ENCODE measurements at regions not wholly inside any gene's neighbourhood (a gene's known extent, or its start where the extent isn't known, plus 50 kb on each side); places are given as distances from the start of the nearest gene placed in this dataset.

- no peak for TF ChIP-seq POLR2A (IDR thresholded peaks at IDR 0.05)
- no peak for TF ChIP-seq CTCF (IDR thresholded peaks at IDR 0.05)
Observed at GRCh38 chr19:27676334-27676733, 1536.6 kb downstream of the UQCRFS1 start.

GRCh38 chr19:27675771-27676170 is 1537.2 kb downstream of the UQCRFS1 start:
- H3K27me3 ChIP-seq, result no peaks in the 10 kb centered on the region
- 31 to 47% (median 42%) methylated on average over 2 to 3 of the region's 3 CpGs for WGBS, 4 donors
- TF ChIP-seq POLR2A (IDR thresholded peaks at IDR 0.05), result no peak
- TF ChIP-seq CTCF (IDR thresholded peaks at IDR 0.05), result no peak
- no peak for DNase-seq
- intact Hi-C loops (cut with DNase I), result no loop called here
- no peak overlapping the region for H3K4me3 ChIP-seq
- no peaks in the 10 kb centered on the region for H3K4me1 ChIP-seq (replicated peaks in 1 of 2)
- H3K9me3 ChIP-seq (replicated peaks in 1 of 3), result no peaks in the 10 kb centered on the region
- no peaks in the 10 kb centered on the region for H3K36me3 ChIP-seq (replicated peaks in 1 of 2)
- no peak overlapping the region for H3K27ac ChIP-seq

More at GRCh38 chr19:27676334-27676733, 1536.6 kb downstream of the UQCRFS1 start:
- 77 to 82% (median 80%) methylated on average over 2 to 3 of the region's 3 CpGs for WGBS, 4 donors
- no peaks in the 10 kb centered on the region for H3K36me3 ChIP-seq (replicated peaks in 1 of 2)
- no peaks in the 10 kb centered on the region for H3K4me1 ChIP-seq (replicated peaks in 1 of 2)
- intact Hi-C loops (cut with DNase I), result no loop called here
- H3K27ac ChIP-seq, result no peak overlapping the region
- H3K9me3 ChIP-seq (replicated peaks in 1 of 3), result no peaks in the 10 kb centered on the region
- DNase-seq, result no peak
- H3K27me3 ChIP-seq, result no peaks in the 10 kb centered on the region
- no peak overlapping the region for H3K4me3 ChIP-seq

- Histone ChIP-seq H3K36me3 (replicated peaks in 1 of 2) (no peaks in the 10 kb centered on the region), H3K4me3 (no peak overlapping the region), H3K27me3 (no peaks in the 10 kb centered on the region), H3K4me1 (replicated peaks in 1 of 2) (no peaks in the 10 kb centered on the region), H3K27ac (no peak overlapping the region), H3K9me3 (replicated peaks in 1 of 3) (no peaks in the 10 kb centered on the region)
- TF ChIP-seq CTCF (IDR thresholded peaks at IDR 0.05) (no peak), POLR2A (IDR thresholded peaks at IDR 0.05) (no peak)
- intact Hi-C loops (cut with DNase I), result no loop called here
- 70 to 89% (median 76%) methylated on average over 5 to 10 of the region's 10 CpGs for WGBS, 4 donors
- peak in 1 of 7 donors; percentile 20 for DNase-seq
Observed at GRCh38 chr19:27674701-27675100, 1538.2 kb downstream of the UQCRFS1 start.

GRCh38 chr19:27673986-27674385 is 1539.0 kb downstream of the UQCRFS1 start:
- peak in 1 of 7 donors; percentile 13 for DNase-seq
- H3K4me1 ChIP-seq (replicated peaks in 1 of 2), result no peaks in the 10 kb centered on the region
- H3K36me3 ChIP-seq (replicated peaks in 1 of 2), result no peaks in the 10 kb centered on the region
- H3K27me3 ChIP-seq, result no peaks in the 10 kb centered on the region
- no peaks in the 10 kb centered on the region for H3K9me3 ChIP-seq (replicated peaks in 1 of 3)
- intact Hi-C loops (cut with DNase I), result no loop called here
- H3K27ac ChIP-seq, result no peak overlapping the region
- WGBS, 4 donors, result 46 to 75% (median 47%) methylated on average over 3 to 4 of the region's 4 CpGs
- no peak overlapping the region for H3K4me3 ChIP-seq
- TF ChIP-seq POLR2A (IDR thresholded peaks at IDR 0.05) (no peak), CTCF (IDR thresholded peaks at IDR 0.05) (no peak)
